Suprapubic skin (tissue), 4 donors: ENCODE measurements at regions not wholly inside any gene's neighbourhood (a gene's known extent, or its start where the extent isn't known, plus 50 kb on each side); places are given as distances from the start of the nearest gene placed in this dataset.

ENCODE experiments used
- DNase-seq, 2 donors: peaks; one replicate each; pipeline ENCODE4 v3.0.0-alpha.2; 2019; ENCODE audit warnings: low spot score in 2 of 2
- H3K27ac ChIP-seq: fragments of 200-600 bp; sonication (generic); one replicate; pipeline ENCODE4 v1.5.1; 2019
- H3K27me3 ChIP-seq: fragments of 200-600 bp; sonication (generic); one replicate; pipeline ENCODE4 v1.5.1; 2019
- H3K36me3 ChIP-seq: fragments of 200-600 bp; sonication (generic); one replicate; pipeline ENCODE4 v1.5.1; 2019
- H3K4me1 ChIP-seq: fragments of 200-600 bp; sonication (generic); one replicate; pipeline ENCODE4 v1.5.1; 2019
- H3K4me3 ChIP-seq: fragments of 200-600 bp; sonication (generic); one replicate; pipeline ENCODE4 v1.5.1; 2019; ENCODE audit warnings: mild to moderate bottlenecking
- H3K9me3 ChIP-seq: fragments of 200-600 bp; sonication (generic); one replicate; pipeline ENCODE4 v1.5.1; 2019
- EP300 ChIP-seq: sonication (generic); formaldehyde crosslinking; IDR thresholded peaks from one replicate; pipeline ENCODE4 v1.6.1; 2017; ENCODE audit warnings: antibody characterized with exemption
- POLR2A ChIP-seq, 2 donors: fragments of 450-650 bp; IDR thresholded peaks; one replicate each; pipeline ENCODE4 v1.6.1; 2017; ENCODE audit warnings: antibody characterized with exemption in 2 of 2, mild to moderate bottlenecking in 2 of 2, moderate library complexity in 2 of 2
- POLR2AphosphoS5 ChIP-seq, 3 donors: sonication (generic); formaldehyde crosslinking; IDR thresholded peaks; one replicate each; pipeline ENCODE4 v1.6.1; 2017; ENCODE audit warnings: antibody characterized with exemption in 3 of 3
- WGBS: methylation state at CpG from one replicate; pipeline ENCODE4 v1.1.5; 2018; 5-methylcytosine and 5-hydroxymethylcytosine counted together
- TF ChIP-seq, protein P1 (sequence below), 2 donors: fragments of 200-600 bp in 1 of 2; fragments of 450-650 bp in 1 of 2; sonication (generic) in 1 of 2; IDR thresholded peaks; one replicate each; pipeline ENCODE4 v1.5.1; 2016 to 2019; ENCODE audit warnings: antibody characterized with exemption in 2 of 2, mild to moderate bottlenecking in 1 of 2, moderate library complexity in 1 of 2

DNA sequence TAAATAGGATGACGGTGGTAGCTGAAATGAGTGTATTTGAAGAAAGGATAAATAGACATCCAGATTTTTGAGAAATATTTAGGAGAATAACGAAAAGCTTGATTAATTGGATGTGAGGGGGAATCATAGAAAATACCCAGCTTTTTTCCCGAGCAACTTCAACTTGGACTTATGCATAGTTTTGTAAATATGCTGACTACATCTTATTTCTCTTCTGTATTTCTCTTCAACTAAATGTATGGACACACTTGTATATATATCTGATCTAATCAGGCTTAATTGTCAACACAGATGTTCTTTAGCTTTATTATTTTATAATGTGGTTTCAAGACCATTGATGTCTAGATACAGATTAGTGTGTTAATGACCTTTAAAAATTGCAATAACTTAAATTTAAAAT is 685.0 kb downstream of the SLITRK1 start:
- H3K36me3 ChIP-seq: no peaks in the 10 kb centered on the region
- no peaks in the 10 kb centered on the region for H3K27me3 ChIP-seq
- no peak overlapping the region for H3K27ac ChIP-seq
- no peaks in the 10 kb centered on the region for H3K9me3 ChIP-seq
- 47% methylated on average over 3 of the region's 3 CpGs for WGBS
- H3K4me1 ChIP-seq: no peaks in the 10 kb centered on the region
- TF ChIP-seq EP300 (no peak), POLR2AphosphoS5 (IDR thresholded peaks at IDR 0.05) (no peak), POLR2A (IDR thresholded peaks at IDR 0.05) (no peak)
- TF ChIP-seq, protein P1, sequence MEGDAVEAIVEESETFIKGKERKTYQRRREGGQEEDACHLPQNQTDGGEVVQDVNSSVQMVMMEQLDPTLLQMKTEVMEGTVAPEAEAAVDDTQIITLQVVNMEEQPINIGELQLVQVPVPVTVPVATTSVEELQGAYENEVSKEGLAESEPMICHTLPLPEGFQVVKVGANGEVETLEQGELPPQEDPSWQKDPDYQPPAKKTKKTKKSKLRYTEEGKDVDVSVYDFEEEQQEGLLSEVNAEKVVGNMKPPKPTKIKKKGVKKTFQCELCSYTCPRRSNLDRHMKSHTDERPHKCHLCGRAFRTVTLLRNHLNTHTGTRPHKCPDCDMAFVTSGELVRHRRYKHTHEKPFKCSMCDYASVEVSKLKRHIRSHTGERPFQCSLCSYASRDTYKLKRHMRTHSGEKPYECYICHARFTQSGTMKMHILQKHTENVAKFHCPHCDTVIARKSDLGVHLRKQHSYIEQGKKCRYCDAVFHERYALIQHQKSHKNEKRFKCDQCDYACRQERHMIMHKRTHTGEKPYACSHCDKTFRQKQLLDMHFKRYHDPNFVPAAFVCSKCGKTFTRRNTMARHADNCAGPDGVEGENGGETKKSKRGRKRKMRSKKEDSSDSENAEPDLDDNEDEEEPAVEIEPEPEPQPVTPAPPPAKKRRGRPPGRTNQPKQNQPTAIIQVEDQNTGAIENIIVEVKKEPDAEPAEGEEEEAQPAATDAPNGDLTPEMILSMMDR (IDR thresholded peaks at IDR 0.05): no peak
- DNase-seq: no peak
- no peak overlapping the region for H3K4me3 ChIP-seq

DNA sequence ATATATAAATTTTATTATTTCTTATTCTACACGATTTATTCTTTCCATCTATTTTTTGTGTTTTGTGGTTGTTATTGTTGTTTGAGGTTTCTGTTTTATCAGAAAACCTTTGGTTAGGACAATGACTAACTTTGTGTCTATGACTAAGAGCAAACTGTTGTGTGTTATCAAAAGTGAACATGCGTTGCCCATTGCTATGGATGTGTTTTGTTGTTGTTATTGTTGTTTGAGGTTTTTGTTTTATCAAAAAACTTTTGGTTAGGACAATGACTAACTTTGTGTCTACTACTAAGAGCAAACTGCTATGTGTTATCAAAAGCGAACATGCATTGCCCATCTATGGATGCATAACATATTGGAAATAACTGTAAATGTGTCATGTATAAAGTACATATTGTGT is 692.3 kb downstream of the SLITRK1 start:
- no peak for DNase-seq
- 86% methylated on average over 3 of the region's 3 CpGs for WGBS
- no peaks in the 10 kb centered on the region for H3K36me3 ChIP-seq
- TF ChIP-seq POLR2A (IDR thresholded peaks at IDR 0.05): no peak
- no peaks in the 10 kb centered on the region for H3K27me3 ChIP-seq
- H3K4me1 ChIP-seq: no peaks in the 10 kb centered on the region
- peaks cover 3% of the 10 kb centered on the region for H3K9me3 ChIP-seq
- no peak overlapping the region for H3K27ac ChIP-seq
- no peak overlapping the region for H3K4me3 ChIP-seq

DNA sequence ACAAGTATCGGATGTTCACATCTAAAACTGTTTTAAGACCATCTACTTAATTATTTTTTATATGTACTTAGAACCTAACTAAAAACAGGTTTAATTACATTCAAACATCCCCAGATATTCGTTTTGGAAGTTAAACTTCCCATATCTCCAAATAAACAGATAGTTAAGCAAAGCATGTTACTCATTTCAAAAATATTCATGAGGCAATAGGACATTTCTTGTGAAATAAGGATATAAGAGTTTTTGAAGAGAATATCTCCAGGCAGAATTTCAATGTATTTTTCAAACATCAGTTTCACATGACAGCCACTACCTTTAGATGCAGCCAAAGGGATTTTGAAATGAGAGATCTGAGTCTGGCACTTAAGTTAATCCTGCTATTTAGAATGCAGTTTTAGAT is 697.5 kb downstream of the SLITRK1 start:
- no peaks in the 10 kb centered on the region for H3K4me1 ChIP-seq
- H3K4me3 ChIP-seq: no peak overlapping the region
- no peaks in the 10 kb centered on the region for H3K36me3 ChIP-seq
- H3K9me3 ChIP-seq: peaks cover 3% of the 10 kb centered on the region
- H3K27ac ChIP-seq: no peak overlapping the region
- no peak for TF ChIP-seq POLR2AphosphoS5 (IDR thresholded peaks at IDR 0.05)
- TF ChIP-seq EP300: no peak
- TF ChIP-seq, protein P1 (IDR thresholded peaks at IDR 0.05): no peak
- no peak for TF ChIP-seq POLR2A (IDR thresholded peaks at IDR 0.05)
- no peaks in the 10 kb centered on the region for H3K27me3 ChIP-seq
- 52% methylated on average over 2 of the region's 2 CpGs for WGBS
- DNase-seq: no peak

DNA sequence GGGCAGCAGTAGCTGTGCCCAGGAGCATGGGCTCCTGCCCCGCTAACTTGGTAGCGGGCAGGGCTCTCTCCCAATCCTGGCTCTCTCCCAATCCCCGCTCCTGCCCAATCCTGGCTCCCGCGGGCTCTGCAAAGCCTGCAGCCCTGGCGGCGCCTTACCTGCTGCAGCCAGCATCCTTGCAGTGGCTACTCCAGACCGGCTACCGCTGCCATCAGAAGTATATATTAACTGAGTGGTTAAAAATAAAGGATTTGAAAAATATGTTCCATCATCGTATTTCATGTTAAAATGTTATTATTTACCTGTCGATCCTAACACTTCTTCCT is 698.2 kb downstream of the SLITRK1 start:
- Histone ChIP-seq H3K9me3 (peaks cover 3% of the 10 kb centered on the region), H3K27me3 (no peaks in the 10 kb centered on the region), H3K27ac (no peak overlapping the region), H3K4me3 (no peak overlapping the region), H3K36me3 (no peaks in the 10 kb centered on the region), H3K4me1 (no peaks in the 10 kb centered on the region)
- no peak for DNase-seq
- WGBS: 96% methylated on average over 9 of the region's 11 CpGs
- TF ChIP-seq POLR2AphosphoS5 (IDR thresholded peaks at IDR 0.05) (no peak), POLR2A (IDR thresholded peaks at IDR 0.05) (no peak)

DNA sequence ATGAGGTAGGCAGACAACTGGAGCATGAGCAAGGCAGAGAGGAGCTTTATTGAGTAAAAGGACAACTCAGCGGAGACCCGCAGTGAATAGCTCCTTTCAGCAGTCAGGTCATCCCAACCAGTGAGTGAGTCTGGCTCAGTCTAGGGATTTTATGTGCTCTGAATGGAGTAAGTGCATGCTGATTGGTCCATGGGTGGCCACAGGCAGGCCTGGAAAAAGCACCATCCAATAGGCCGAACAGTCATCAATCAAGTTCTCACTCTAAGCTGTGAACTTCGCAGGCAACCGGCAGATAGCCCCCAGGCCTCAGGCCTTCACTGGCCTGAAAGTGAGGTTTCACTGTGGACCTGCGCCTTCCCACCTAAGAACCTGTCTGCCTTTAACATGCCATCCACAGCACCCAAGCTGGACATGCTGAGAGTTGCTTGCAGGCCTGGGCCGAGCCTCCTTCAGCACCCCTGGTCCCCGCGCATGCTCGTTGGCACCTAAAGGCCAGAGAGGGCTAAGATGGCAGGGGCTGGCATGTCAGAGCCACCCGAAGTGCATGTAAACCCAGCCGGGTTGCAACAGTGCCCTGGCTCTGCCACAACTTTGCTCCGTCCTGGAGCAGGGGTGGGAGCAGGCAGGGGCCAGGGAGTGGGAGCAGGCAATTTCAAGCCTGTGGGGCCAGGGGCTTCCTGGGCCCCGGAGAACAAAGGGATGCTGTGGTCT is 698.7 kb downstream of the SLITRK1 start:
- TF ChIP-seq EP300 (no peak), POLR2AphosphoS5 (IDR thresholded peaks at IDR 0.05) (no peak), POLR2A (IDR thresholded peaks at IDR 0.05) (no peak)
- TF ChIP-seq, protein P1 (IDR thresholded peaks at IDR 0.05): no peak
- H3K27me3 ChIP-seq: no peaks in the 10 kb centered on the region
- no peak overlapping the region for H3K4me3 ChIP-seq
- no peak for DNase-seq
- H3K36me3 ChIP-seq: no peaks in the 10 kb centered on the region
- WGBS: 91% methylated on average over 11 of the region's 14 CpGs
- no peak overlapping the region for H3K27ac ChIP-seq
- H3K4me1 ChIP-seq: no peaks in the 10 kb centered on the region
- H3K9me3 ChIP-seq: no peaks in the 10 kb centered on the region

DNA sequence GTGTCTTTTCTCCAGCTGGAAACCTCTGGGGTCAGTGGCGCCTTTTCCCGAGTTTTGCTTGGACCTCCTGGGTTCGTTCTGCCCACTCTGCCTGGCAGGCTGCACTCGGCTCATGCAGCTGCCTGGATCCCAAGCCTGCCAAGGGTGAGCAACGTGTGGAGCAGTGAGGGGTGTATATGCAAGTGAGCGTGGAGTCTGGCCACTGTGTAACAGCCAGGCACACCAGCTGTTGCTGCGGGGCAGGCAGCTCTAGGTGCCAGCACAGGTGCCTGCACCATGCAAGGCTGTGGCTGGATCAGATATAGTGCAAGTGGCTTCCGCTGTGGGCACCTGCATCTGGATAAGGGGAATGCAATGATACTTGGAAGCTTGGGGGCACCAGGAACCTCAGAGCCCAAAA is 699.4 kb downstream of the SLITRK1 start:
- 83% methylated on average over 6 of the region's 8 CpGs for WGBS
- no peaks in the 10 kb centered on the region for H3K4me1 ChIP-seq
- no peaks in the 10 kb centered on the region for H3K36me3 ChIP-seq
- H3K27me3 ChIP-seq: no peaks in the 10 kb centered on the region
- no peaks in the 10 kb centered on the region for H3K9me3 ChIP-seq
- H3K27ac ChIP-seq: no peak overlapping the region
- TF ChIP-seq, protein P1 (IDR thresholded peaks at IDR 0.05): no peak
- DNase-seq: no peak
- H3K4me3 ChIP-seq: no peak overlapping the region
